ENCODE measurements at regions not wholly inside any gene's neighbourhood (a gene's known extent, or its start where the extent isn't known, plus 50 kb on each side); places are given as distances from the start of the nearest gene placed in this dataset.

DNA sequence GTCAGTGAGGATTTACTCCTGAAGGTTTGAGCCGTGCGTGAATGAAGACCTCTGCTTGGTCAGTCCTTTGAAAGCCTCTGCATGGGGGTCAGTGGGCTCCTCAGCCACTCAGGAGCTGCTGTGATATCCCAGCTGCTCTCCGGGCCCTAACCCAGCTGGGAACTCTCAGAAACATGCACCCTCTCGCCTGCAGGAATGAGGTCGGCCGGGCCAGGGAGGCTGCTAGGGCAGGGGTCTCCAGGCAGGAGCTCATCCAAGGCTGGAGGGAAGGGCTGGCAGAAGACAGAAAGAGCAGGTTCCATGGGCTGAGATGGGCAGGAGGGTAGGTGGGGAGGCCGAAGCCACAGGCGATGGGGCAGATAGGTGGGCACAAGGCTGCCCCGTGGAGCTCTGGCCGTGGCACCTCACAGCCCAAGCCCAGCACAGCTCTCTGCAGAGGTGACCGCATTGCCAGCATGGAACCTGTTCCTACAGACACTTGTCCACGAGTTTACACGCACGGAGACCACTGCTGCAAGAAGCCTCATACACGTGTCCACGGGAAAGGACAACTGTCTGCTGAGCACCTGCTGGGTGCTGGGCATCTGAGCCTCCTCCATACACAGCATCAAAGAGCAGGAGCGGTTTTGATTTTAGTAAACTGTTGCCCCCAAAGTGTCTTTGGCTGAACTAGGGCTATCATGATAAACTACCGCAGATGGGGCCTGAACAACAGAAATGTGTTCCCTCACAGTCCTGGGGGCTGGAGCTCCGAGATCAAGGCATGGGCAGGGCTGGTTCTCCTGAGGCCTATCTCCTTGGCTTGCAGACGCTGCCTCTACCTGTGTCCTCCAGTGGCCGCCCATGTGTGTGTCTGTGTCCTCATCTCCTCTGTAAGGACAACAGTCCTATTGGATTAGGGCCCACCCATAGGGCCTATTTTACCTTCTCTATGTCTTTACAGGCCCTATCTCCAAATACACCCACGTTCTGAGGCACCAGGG, 85.2 kb upstream of the ADAMTS2 start:
- DNase-seq (ENCODE audit: low read depth): no peak
- H3K4me3 ChIP-seq (ENCODE audit: low read length): no peak overlapping the region
- TF ChIP-seq, protein P1, sequence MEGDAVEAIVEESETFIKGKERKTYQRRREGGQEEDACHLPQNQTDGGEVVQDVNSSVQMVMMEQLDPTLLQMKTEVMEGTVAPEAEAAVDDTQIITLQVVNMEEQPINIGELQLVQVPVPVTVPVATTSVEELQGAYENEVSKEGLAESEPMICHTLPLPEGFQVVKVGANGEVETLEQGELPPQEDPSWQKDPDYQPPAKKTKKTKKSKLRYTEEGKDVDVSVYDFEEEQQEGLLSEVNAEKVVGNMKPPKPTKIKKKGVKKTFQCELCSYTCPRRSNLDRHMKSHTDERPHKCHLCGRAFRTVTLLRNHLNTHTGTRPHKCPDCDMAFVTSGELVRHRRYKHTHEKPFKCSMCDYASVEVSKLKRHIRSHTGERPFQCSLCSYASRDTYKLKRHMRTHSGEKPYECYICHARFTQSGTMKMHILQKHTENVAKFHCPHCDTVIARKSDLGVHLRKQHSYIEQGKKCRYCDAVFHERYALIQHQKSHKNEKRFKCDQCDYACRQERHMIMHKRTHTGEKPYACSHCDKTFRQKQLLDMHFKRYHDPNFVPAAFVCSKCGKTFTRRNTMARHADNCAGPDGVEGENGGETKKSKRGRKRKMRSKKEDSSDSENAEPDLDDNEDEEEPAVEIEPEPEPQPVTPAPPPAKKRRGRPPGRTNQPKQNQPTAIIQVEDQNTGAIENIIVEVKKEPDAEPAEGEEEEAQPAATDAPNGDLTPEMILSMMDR (conservative IDR thresholded peaks at IDR 0.05; ENCODE audit: low read length): no peak

DNA sequence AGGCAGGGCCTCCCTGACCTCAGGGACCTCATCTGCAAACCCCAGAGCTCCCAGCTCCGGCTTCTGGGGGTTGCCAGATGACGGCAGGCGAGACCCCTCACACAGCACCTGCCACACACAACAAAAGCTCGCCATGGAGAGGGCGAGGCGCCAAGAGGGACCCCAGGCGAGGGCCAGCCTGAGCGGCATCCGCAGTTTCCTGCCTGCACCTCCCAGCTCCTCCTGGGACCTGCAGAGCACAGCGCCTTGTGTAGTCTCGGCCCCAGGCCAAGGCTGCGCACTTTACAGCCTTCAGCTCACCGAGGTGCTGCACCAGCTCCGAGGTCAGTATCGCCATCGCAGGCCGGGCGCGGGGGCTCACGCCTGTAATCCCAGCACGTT, 82.4 kb upstream of the ADAMTS2 start:
- TF ChIP-seq, protein P1 (conservative IDR thresholded peaks at IDR 0.05; ENCODE audit: low read length): no peak
- H3K4me3 ChIP-seq (ENCODE audit: low read length): no peak overlapping the region
- DNase-seq (ENCODE audit: low read depth): no peak

DNA sequence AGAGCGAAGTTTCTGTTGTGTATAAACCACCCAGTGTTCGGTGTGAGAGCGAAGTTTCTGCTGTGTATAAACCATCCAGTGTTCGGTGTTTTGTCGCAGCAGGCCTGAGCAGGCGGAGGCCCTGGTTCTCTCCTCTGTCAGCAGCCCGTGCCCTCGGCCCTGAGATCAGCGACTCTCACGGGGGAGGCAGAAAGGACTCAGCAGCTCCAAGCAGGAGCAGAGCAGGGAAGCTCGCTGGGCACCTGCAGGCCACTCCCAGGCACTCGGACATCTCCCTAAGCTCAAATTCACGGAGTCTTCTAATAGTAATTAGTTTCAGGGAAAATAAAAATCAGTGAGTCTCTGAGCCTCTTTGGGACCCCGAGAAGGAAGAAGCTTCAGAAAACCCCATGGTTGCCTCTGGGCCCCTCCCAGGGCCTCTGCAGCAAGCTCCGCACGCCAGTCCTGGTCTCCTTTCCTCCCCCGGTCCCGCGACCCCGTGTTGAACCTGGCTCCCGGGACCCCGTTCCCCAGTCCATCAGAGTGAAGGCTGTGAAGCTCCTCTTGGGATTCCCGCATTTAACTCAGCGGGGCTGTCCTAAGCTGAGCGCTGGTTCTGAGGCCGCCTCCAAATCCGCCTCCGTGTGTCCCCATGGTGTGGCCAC, 81.9 kb upstream of the ADAMTS2 start:
- H3K4me3 ChIP-seq (ENCODE audit: low read length): no peak overlapping the region
- no peak for DNase-seq (ENCODE audit: low read depth)
- TF ChIP-seq, protein P1 (conservative IDR thresholded peaks at IDR 0.05; ENCODE audit: low read length): no peak

DNA sequence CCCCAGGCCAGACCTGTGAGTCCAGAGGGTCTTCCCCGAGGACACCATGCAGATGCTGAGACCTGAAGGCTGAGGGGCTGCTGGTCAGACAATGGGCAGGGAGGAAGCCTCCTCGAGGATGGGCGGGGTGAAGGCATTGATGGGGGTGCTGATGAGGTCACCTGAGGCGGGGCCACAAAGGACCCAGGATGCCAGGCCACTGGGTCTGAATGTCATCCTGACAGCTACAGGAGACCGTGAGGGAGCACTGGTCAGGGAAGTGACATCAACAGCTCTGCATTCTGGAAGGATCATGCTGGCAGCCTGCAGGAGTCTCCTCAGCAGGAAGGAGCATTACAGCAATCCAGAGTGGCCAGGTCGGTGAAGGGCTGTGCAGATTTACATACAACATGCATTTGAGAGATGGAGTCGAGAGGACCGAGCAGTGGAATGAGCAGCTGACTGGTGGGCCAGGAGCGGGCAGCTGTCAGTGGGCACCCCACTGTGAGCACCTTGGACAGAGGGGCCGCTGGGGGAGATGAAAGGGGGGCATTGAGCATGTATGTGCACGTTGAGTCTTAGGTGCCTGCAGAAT, 77.7 kb upstream of the ADAMTS2 start:
- DNase-seq (ENCODE audit: low read depth): no peak
- no peak overlapping the region for H3K4me3 ChIP-seq (ENCODE audit: low read length)
- TF ChIP-seq, protein P1 (conservative IDR thresholded peaks at IDR 0.05; ENCODE audit: low read length): no peak

DNA sequence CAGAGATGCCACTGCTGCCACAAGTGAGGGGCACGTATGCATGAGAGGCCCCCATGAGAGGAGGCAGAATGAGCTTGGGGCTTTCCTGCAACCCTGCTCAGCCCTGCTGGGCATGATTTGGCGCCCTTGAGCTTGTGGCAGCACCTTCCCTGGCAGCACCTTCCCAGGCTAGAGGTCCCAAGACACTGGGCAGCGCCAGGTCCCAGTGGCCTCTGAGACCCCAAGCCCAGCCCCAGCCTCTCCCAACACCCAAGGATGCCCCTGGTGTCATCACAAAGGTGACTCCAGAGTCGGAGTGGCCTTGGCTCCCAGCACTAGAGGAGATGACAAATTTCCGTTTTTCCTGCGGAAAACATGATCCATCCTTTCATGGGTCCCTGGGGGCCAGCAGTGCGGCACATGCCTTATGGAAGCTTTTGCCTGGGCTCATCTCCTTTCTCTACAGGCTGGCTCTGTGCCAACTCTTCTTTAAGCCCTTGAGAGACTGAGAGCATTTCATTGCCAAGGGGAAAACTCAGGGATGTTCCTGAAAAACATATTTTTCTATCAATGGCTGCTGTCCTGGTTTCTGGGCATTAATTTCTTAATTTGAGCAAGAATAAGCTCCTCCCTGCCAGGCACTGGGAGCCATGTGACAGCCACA, 77.1 kb upstream of the ADAMTS2 start:
- H3K4me3 ChIP-seq (ENCODE audit: low read length): no peak overlapping the region
- TF ChIP-seq, protein P1 (conservative IDR thresholded peaks at IDR 0.05; ENCODE audit: low read length): no peak
- no peak for DNase-seq (ENCODE audit: low read depth)

DNA sequence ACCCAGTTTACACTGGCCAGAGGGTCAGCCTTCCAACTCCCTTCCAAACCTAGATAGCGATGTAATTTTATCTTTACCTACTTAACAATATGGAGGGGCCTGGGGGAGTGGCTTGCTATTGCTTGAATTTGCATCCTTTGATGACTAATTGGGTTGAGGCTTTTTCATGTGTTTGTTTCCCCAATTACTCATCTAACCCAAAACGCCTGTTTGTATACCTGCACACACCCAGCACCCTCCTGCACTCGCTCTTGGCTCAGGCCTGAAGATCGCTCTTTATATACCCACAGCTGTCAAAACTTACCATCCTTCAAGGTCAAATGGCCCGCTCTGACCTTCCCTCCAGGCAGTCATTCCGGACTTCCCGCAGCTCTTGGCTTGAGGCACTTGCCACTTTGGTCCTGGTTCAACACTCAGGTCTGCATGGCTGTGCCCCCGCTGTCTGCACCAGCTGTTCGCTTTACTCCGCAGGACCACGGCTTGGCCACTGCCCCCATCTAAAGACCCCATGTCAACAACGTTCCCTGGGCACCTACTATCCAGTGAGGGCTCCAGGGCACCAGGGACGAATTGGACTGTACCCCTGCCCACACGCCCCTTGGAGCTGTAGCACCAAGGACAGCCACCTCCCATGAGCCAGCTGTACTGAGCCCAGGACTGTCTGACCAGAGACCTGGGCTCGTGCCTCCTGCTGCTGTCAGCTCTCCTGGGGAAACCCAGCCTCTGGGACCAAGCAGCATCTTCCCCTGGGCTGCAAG, 76.1 kb upstream of the ADAMTS2 start:
- no peak for DNase-seq (ENCODE audit: low read depth)
- TF ChIP-seq, protein P1 (conservative IDR thresholded peaks at IDR 0.05; ENCODE audit: low read length): no peak
- no peak overlapping the region for H3K4me3 ChIP-seq (ENCODE audit: low read length)
